GM06990 (cell line): ENCODE measurements at regions not wholly inside any gene's neighbourhood (a gene's known extent, or its start where the extent isn't known, plus 50 kb on each side); places are given as distances from the start of the nearest gene placed in this dataset.

Experiments used
- DNase-seq: peaks from one replicate; pipeline ENCODE4 v3.0.0-alpha.2; 2011; ENCODE audit not compliant: insufficient read length; ENCODE audit errors: extremely low read depth
- H3K27me3 ChIP-seq: replicated peaks from 2 replicates; pipeline ENCODE4 v1.6.0; 2011; ENCODE audit warnings: low read length; ENCODE audit not compliant: control insufficient read depth, insufficient read depth
- H3K36me3 ChIP-seq: 2 replicates; pipeline ENCODE4 v1.5.1; 2011; ENCODE audit warnings: low read length; ENCODE audit not compliant: control insufficient read depth, insufficient read depth
- H3K4me3 ChIP-seq: replicated peaks from 2 replicates; pipeline ENCODE4 v1.5.1; 2011; ENCODE audit warnings: low read depth, mild to moderate bottlenecking, control low read depth, low read length
- TF ChIP-seq, protein P1 (sequence below): IDR thresholded peaks from 2 replicates; pipeline ENCODE4 v1.5.1; 2011; ENCODE audit warnings: low read length, control low read depth, mild to moderate bottlenecking, inconsistent platforms; ENCODE audit not compliant: insufficient read depth, poor library complexity, severe bottlenecking

DNA sequence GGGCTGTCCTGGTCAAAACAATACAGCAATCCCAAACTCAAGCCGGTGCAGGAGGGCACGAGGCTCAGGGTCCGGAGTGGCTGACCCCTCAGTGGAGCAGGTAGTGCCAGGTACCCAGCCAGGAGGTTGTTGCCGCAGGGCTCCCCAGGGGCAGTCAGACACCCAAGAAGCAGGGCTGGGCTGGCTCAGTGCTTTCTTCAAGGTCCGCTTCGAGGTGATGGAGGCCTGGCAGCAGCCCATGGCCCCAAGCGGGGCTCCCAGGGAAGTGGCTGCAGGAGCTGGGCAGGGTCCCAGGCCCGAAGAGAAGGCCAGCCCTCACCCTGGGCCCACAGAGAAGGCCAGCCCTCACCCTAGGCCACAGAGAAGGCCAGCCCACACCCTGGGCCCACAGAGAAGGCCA, 55.3 kb upstream of the COPS8 start:
- TF ChIP-seq, protein P1, sequence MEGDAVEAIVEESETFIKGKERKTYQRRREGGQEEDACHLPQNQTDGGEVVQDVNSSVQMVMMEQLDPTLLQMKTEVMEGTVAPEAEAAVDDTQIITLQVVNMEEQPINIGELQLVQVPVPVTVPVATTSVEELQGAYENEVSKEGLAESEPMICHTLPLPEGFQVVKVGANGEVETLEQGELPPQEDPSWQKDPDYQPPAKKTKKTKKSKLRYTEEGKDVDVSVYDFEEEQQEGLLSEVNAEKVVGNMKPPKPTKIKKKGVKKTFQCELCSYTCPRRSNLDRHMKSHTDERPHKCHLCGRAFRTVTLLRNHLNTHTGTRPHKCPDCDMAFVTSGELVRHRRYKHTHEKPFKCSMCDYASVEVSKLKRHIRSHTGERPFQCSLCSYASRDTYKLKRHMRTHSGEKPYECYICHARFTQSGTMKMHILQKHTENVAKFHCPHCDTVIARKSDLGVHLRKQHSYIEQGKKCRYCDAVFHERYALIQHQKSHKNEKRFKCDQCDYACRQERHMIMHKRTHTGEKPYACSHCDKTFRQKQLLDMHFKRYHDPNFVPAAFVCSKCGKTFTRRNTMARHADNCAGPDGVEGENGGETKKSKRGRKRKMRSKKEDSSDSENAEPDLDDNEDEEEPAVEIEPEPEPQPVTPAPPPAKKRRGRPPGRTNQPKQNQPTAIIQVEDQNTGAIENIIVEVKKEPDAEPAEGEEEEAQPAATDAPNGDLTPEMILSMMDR: no peak
- Histone ChIP-seq H3K36me3 (no peaks in the 10 kb centered on the region), H3K4me3 (no peak overlapping the region), H3K27me3 (no peaks in the 10 kb centered on the region; the same call in none of the 2 replicates)
- DNase-seq: no peak

DNA sequence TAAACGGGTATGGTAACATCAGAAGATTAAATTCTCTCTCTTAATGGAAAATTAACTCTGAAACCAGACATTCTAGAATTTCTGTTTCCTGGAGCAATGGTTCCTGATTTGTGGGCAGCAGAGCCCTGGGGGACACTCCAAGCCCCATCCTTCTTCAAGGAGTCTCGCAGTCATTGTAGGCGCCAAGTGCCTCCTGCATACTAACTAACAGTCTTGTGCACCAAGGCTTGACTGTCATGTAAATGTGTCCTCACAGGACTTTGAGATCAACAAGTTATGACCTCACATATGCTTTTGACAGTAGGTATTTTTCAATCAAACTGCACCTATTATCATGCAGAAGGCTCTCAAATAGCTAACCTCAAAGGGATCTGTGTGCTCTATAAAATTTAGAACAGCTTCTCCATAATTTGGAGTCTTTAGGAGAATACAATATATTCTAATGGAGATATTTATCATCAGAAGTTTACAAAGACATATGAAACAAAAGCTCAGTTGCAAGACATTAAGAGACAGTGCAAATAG, 52.1 kb upstream of the COPS8 start:
- Histone ChIP-seq H3K27me3 (no peaks in the 10 kb centered on the region; the same call in 1 of the 2 replicates), H3K36me3 (no peaks in the 10 kb centered on the region), H3K4me3 (no peak overlapping the region)
- DNase-seq: no peak
- TF ChIP-seq, protein P1: no peak

DNA sequence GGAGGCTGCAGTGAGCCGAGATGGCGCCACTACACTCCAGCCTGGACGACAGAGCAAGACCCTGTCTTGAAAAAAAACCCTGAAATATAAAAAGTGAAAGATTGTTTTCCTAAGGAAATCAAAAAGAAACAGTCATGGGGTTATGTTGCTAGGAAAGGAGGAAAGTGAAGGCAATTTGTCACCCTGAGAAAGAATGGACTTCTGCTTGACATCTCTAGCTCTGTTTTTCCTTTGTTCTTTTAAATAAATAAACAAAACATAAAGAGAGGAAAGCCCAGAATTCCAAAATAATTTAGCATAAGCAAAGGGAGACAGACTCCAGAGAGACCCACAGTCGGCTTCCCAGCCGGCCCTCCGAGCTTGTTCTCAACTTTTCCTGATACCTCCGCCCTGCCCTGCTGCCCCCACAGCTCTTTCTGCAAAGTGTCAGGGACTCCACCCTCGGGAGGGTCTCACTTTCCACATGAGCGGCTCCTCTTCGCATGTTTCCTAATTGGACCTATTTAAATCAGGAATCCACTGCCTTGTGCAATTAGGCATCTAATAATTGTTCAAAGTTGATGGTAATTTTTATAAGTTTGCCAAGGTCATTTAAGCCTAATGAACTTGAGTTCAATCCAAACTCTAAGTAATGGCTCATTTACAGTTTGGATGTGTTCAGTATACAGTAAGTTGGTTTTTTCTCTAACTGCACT, 49.8 kb upstream of the COPS8 start:
- DNase-seq: no peak
- H3K27me3 ChIP-seq: no peaks in the 10 kb centered on the region; the same call in 1 of the 2 replicates
- H3K4me3 ChIP-seq: no peak overlapping the region
- TF ChIP-seq, protein P1: no peak
- no peaks in the 10 kb centered on the region for H3K36me3 ChIP-seq
